HL-60 (cell line): ENCODE measurements at regions not wholly inside any gene's neighbourhood (a gene's known extent, or its start where the extent isn't known, plus 50 kb on each side); places are given as distances from the start of the nearest gene placed in this dataset.

Source experiments
- CTCF ChIP-seq: IDR thresholded peaks from one replicate; pipeline ENCODE4 v1.5.1; 2011; ENCODE audit warnings: low read length, control low read depth, inconsistent platforms; ENCODE audit not compliant: insufficient read depth
- REST ChIP-seq: IDR thresholded peaks from 2 replicates; pipeline ENCODE4 v1.6.1; 2012; ENCODE audit warnings: low read depth; ENCODE audit not compliant: insufficient replicate concordance

- TF ChIP-seq CTCF (no peak), REST (no peak)
These were observed 119.7 kb upstream of the SERPINE2 start for GRCh38 chr2:224158831-224159230.
